NT2/D1 (cell line): ENCODE measurements at regions not wholly inside any gene's neighbourhood (a gene's known extent, or its start where the extent isn't known, plus 50 kb on each side); places are given as distances from the start of the nearest gene placed in this dataset.

Experiments used
- SUZ12 ChIP-seq: IDR thresholded peaks from 2 replicates; pipeline ENCODE4 v1.6.1; 2011; ENCODE audit not compliant: insufficient read length, insufficient read depth; ENCODE audit errors: extremely low read depth
- ZNF274 ChIP-seq: IDR thresholded peaks from 2 replicates; pipeline ENCODE4 v1.6.1; 2011; ENCODE audit warnings: mild to moderate bottlenecking, low read depth, low read length

DNA sequence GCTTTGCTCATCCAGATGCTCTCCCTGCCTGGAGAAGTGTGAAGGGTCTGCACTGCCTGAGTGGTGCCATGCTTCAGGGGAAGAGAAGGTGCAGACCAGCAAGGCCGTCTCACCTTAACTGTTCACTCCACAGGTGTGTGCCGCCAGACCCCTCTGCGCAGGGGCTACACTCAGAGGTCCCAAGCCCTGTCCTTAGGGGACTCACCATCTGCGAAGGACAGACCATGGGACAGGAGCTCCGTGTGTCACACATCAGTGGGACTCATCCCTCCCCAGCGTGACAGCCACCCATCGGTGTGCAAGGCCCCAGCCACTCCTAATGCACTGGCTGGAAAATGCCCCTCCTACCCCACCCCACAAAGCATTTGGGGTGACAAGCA is 142.9 kb downstream of the OLFM1 start:
- TF ChIP-seq SUZ12 (no peak), ZNF274 (no peak)
